PC-9 (cell line): ENCODE measurements at regions not wholly inside any gene's neighbourhood (a gene's known extent, or its start where the extent isn't known, plus 50 kb on each side); places are given as distances from the start of the nearest gene placed in this dataset.

ENCODE experiments used
- EZH2 ChIP-seq: fragments of 200-600 bp; sonication (generic); IDR thresholded peaks from 2 replicates; pipeline ENCODE4 v1.8.0; 2017; ENCODE audit warnings: antibody characterized with exemption, low read depth
- TF ChIP-seq, protein P1 (sequence below): fragments of 200-600 bp; sonication (generic); conservative IDR thresholded peaks from 2 replicates; pipeline ENCODE4 v1.6.1; 2017; ENCODE audit warnings: mixed run types, antibody characterized with exemption, mild to moderate bottlenecking, moderate library complexity

DNA sequence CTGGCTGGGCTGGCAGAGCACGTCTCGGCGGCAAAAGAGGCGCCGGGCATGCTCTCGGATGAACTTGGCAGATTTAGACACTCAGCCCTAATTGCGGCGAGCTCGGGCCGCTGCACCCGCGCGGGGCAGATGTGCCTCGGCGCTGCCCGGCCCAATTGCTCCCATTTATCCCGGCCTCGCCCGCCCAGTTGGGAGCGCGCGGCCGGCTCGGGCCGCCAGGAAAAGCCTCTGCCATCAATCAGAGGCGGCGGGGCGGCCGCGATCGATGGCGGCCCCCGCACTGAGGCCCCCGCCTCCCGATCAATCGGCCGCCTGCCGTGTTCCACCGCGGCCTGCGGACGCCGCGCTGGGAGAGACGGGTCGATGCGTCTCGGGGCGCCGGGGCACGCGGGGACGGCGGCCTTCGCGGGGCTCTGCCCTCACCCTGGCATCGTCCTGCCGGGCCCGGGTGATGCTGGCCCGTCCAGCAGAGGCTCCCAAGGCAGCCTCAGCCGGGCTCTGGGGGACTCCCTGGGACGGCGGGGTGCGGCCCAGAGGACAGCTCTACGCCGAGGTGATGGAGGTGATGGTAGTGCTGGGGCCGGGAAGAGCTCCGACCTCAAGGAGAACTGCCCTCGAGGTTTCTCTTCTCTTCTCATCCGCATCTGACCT lies 200.9 kb upstream of the N4BP1 start:
- TF ChIP-seq, protein P1, sequence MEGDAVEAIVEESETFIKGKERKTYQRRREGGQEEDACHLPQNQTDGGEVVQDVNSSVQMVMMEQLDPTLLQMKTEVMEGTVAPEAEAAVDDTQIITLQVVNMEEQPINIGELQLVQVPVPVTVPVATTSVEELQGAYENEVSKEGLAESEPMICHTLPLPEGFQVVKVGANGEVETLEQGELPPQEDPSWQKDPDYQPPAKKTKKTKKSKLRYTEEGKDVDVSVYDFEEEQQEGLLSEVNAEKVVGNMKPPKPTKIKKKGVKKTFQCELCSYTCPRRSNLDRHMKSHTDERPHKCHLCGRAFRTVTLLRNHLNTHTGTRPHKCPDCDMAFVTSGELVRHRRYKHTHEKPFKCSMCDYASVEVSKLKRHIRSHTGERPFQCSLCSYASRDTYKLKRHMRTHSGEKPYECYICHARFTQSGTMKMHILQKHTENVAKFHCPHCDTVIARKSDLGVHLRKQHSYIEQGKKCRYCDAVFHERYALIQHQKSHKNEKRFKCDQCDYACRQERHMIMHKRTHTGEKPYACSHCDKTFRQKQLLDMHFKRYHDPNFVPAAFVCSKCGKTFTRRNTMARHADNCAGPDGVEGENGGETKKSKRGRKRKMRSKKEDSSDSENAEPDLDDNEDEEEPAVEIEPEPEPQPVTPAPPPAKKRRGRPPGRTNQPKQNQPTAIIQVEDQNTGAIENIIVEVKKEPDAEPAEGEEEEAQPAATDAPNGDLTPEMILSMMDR, result no peak
- no peak for TF ChIP-seq EZH2
